Effector memory CD8-positive, alpha-beta T cell (primary cell): ENCODE measurements at regions not wholly inside any gene's neighbourhood (a gene's known extent, or its start where the extent isn't known, plus 50 kb on each side); places are given as distances from the start of the nearest gene placed in this dataset.
"Not testable (repeated sequence)": the region's sequence is repeated elsewhere in the genome, so short reads cannot be mapped to it uniquely, and the experiment has no call there.

Experiments used
- ATAC-seq: fragments of 150-1000 bp; cut with Tn5 transposase; replicated peaks from 2 replicates; pipeline ENCODE4 v1.10.0; 2021; ENCODE audit warnings: mild to moderate bottlenecking, moderate library complexity
- DNase-seq, 3 experiments: peaks; one replicate each; pipeline ENCODE4 v3.0.0; 2021
- H3K27ac Mint-ChIP-seq, 2 donors: one replicate each; pipeline ENCODE4 v1.8.0; 2022; ENCODE audit warnings: mild to moderate bottlenecking in 2 of 2, mixed read lengths in 2 of 2, moderate library complexity in 2 of 2
- H3K27me3 Mint-ChIP-seq, 2 donors: one replicate each; pipeline ENCODE4 v1.8.0; 2022; ENCODE audit warnings: mixed read lengths in 2 of 2
- H3K36me3 Mint-ChIP-seq: one replicate; pipeline ENCODE4 v1.8.0; 2022; ENCODE audit warnings: mild to moderate bottlenecking, moderate library complexity, mixed read lengths; ENCODE audit not compliant: insufficient read depth
- H3K4me1 Mint-ChIP-seq, 2 donors: one replicate each; pipeline ENCODE4 v1.8.0; 2022; ENCODE audit warnings: low read depth in 2 of 2, mixed read lengths in 2 of 2
- H3K4me3 Mint-ChIP-seq, 2 donors: one replicate each; pipeline ENCODE4 v1.8.0; 2022; ENCODE audit warnings: mild to moderate bottlenecking in 2 of 2, mixed read lengths in 2 of 2, moderate library complexity in 2 of 2
- H3K9me3 Mint-ChIP-seq, 2 donors: one replicate each; pipeline ENCODE4 v1.8.0; 2022; ENCODE audit warnings: mixed read lengths in 2 of 2

GRCh38 chr7:156566812-156567549, 73.6 kb upstream of the RNF32 start:
- H3K4me1 Mint-ChIP-seq, result no peaks in the 10 kb centered on the region
- no peak for DNase-seq
- ATAC-seq, result no peak
- no peak overlapping the region for H3K4me3 Mint-ChIP-seq
- peaks cover 9 to 11% of the 10 kb centered on the region in 2 donors for H3K27me3 Mint-ChIP-seq
- H3K36me3 Mint-ChIP-seq, result no peaks in the 10 kb centered on the region
- H3K27ac Mint-ChIP-seq, result no peak overlapping the region
- peaks cover 0 to 7% of the 10 kb centered on the region in 2 donors for H3K9me3 Mint-ChIP-seq

- not testable (repeated sequence) for ATAC-seq, H3K36me3 Mint-ChIP-seq, H3K27ac Mint-ChIP-seq, H3K4me1 Mint-ChIP-seq, DNase-seq, H3K9me3 Mint-ChIP-seq, H3K4me3 Mint-ChIP-seq
- H3K27me3 Mint-ChIP-seq, result peaks cover 23 to 29% of the 10 kb centered on the region in 2 donors
These were observed 75.6 kb upstream of the RNF32 start for GRCh38 chr7:156565002-156565401.

- Mint-ChIP-seq H3K36me3 (no peaks in the 10 kb centered on the region), H3K4me3 (no peak overlapping the region), H3K9me3 (peaks cover 0 to 6% of the 10 kb centered on the region in 2 donors), H3K27me3 (peaks cover 20 to 22% of the 10 kb centered on the region in 2 donors), H3K27ac (no peak overlapping the region), H3K4me1 (no peaks in the 10 kb centered on the region)
- no peak for DNase-seq
- no peak for ATAC-seq
These were observed 79.9 kb upstream of the RNF32 start for GRCh38 chr7:156560696-156561095.

- ATAC-seq (no peak), DNase-seq (no peak)
- H3K4me1 Mint-ChIP-seq, result no peaks in the 10 kb centered on the region
- H3K4me3 Mint-ChIP-seq, result no peak overlapping the region
- peaks cover 0 to 4% of the 10 kb centered on the region in 2 donors for H3K9me3 Mint-ChIP-seq
- H3K27ac Mint-ChIP-seq, result no peak overlapping the region
- peaks cover 18 to 22% of the 10 kb centered on the region in 2 donors for H3K27me3 Mint-ChIP-seq
- no peaks in the 10 kb centered on the region for H3K36me3 Mint-ChIP-seq
These were observed 80.5 kb upstream of the RNF32 start for GRCh38 chr7:156560075-156560474.

- Mint-ChIP-seq H3K27ac (no peak overlapping the region), H3K4me1 (no peaks in the 10 kb centered on the region), H3K9me3 (peaks cover 0 to under 1% of the 10 kb centered on the region in 2 donors), H3K36me3 (no peaks in the 10 kb centered on the region), H3K27me3 (peaks cover 18 to 22% of the 10 kb centered on the region in 2 donors), H3K4me3 (no peak overlapping the region)
- ATAC-seq (no peak), DNase-seq (no peak)
These were observed 81.6 kb upstream of the RNF32 start for GRCh38 chr7:156559001-156559400.

- Mint-ChIP-seq H3K27me3 (peaks cover 18 to 22% of the 10 kb centered on the region in 2 donors), H3K9me3 (no peaks in the 10 kb centered on the region), H3K4me1 (no peaks in the 10 kb centered on the region), H3K36me3 (no peaks in the 10 kb centered on the region), H3K27ac (no peak overlapping the region), H3K4me3 (no peak overlapping the region)
- DNase-seq (no peak), ATAC-seq (no peak)
These were observed 82.4 kb upstream of the RNF32 start for GRCh38 chr7:156558198-156558597.

GRCh38 chr7:156556083-156556482, 84.5 kb upstream of the RNF32 start:
- Mint-ChIP-seq H3K27me3 (peaks cover 8 to 12% of the 10 kb centered on the region in 2 donors), H3K4me3 (no peak overlapping the region), H3K9me3 (no peaks in the 10 kb centered on the region), H3K36me3 (no peaks in the 10 kb centered on the region), H3K4me1 (no peaks in the 10 kb centered on the region), H3K27ac (no peak overlapping the region)
- ATAC-seq, result no peak
- DNase-seq, result no peak

GRCh38 chr7:156554488-156554887, 86.1 kb upstream of the RNF32 start:
- no peak overlapping the region for H3K27ac Mint-ChIP-seq
- DNase-seq, result no peak
- H3K27me3 Mint-ChIP-seq, result peaks cover 6 to 12% of the 10 kb centered on the region in 2 donors
- no peaks in the 10 kb centered on the region for H3K4me1 Mint-ChIP-seq
- H3K4me3 Mint-ChIP-seq, result no peak overlapping the region
- no peaks in the 10 kb centered on the region for H3K9me3 Mint-ChIP-seq
- no peak for ATAC-seq
- no peaks in the 10 kb centered on the region for H3K36me3 Mint-ChIP-seq

- ATAC-seq (no peak), DNase-seq (no peak)
- Mint-ChIP-seq H3K36me3 (peaks cover 2% of the 10 kb centered on the region), H3K27ac (no peak overlapping the region), H3K4me3 (no peak overlapping the region), H3K27me3 (peaks cover 15 to 21% of the 10 kb centered on the region in 2 donors), H3K9me3 (peaks cover 0 to 8% of the 10 kb centered on the region in 2 donors), H3K4me1 (no peaks in the 10 kb centered on the region)
These were observed 90.9 kb upstream of the RNF32 start for GRCh38 chr7:156549636-156550035.

GRCh38 chr7:156547884-156548561, 92.6 kb upstream of the RNF32 start:
- Mint-ChIP-seq H3K27ac (no peak overlapping the region), H3K27me3 (peaks cover 15 to 21% of the 10 kb centered on the region in 2 donors), H3K9me3 (peaks cover 0 to 8% of the 10 kb centered on the region in 2 donors), H3K4me3 (no peak overlapping the region), H3K4me1 (no peaks in the 10 kb centered on the region), H3K36me3 (peaks cover 2% of the 10 kb centered on the region)
- DNase-seq (no peak), ATAC-seq (peak; percentile 24)

- H3K4me1 Mint-ChIP-seq, result no peaks in the 10 kb centered on the region
- peaks cover 0 to 8% of the 10 kb centered on the region in 2 donors for H3K9me3 Mint-ChIP-seq
- DNase-seq (no peak), ATAC-seq (no peak)
- no peak overlapping the region for H3K4me3 Mint-ChIP-seq
- peaks cover 21 to 30% of the 10 kb centered on the region in 2 donors for H3K27me3 Mint-ChIP-seq
- peaks cover 2% of the 10 kb centered on the region for H3K36me3 Mint-ChIP-seq
- no peak overlapping the region for H3K27ac Mint-ChIP-seq
These were observed 94.6 kb upstream of the RNF32 start for GRCh38 chr7:156545979-156546378.

- Mint-ChIP-seq H3K9me3 (peaks cover 0 to 8% of the 10 kb centered on the region in 2 donors), H3K4me3 (no peak overlapping the region), H3K27me3 (peaks cover 13 to 37% of the 10 kb centered on the region in 2 donors), H3K36me3 (peaks cover 6% of the 10 kb centered on the region), H3K27ac (no peak overlapping the region), H3K4me1 (no peaks in the 10 kb centered on the region)
- ATAC-seq (no peak), DNase-seq (no peak)
These were observed 95.5 kb upstream of the RNF32 start for GRCh38 chr7:156544919-156545715.

- ATAC-seq (no peak), DNase-seq (no peak)
- no peak overlapping the region for H3K27ac Mint-ChIP-seq
- H3K4me3 Mint-ChIP-seq, result no peak overlapping the region
- peaks cover 0 to 7% of the 10 kb centered on the region in 2 donors for H3K9me3 Mint-ChIP-seq
- peaks cover 6% of the 10 kb centered on the region for H3K36me3 Mint-ChIP-seq
- H3K4me1 Mint-ChIP-seq, result no peaks in the 10 kb centered on the region
- H3K27me3 Mint-ChIP-seq, result peaks cover 6 to 34% of the 10 kb centered on the region in 2 donors
These were observed 96.6 kb upstream of the RNF32 start for GRCh38 chr7:156543699-156544598.
